GM12878 (cell line): ENCODE measurements at regions not wholly inside any gene's neighbourhood (a gene's known extent, or its start where the extent isn't known, plus 50 kb on each side); places are given as distances from the start of the nearest gene placed in this dataset.

Source experiments
- ATAC-seq: fragments of 200-7000 bp; cut with Tn5 transposase; 3 replicates; pipeline ENCODE4 v1.9.1; 2020; ENCODE audit warnings: mild to moderate bottlenecking, moderate library complexity
- BruUV-seq: library from RNA; stranded (reverse); fragments of 400-500 nt; replicated peaks from 2 replicates; lab custom pipeline; 2021; lab: Mats Ljungman, UMichigan
- CTCF ChIA-PET: fragments of 300-600 bp; sonication (Branson Sonifier 250); formaldehyde crosslinking; extraction: SDS; loops from one replicate; lab custom pipeline; 2021; ENCODE audit warnings: inconsistent platforms; lab: Yijun Ruan, JAX
- POLR2A ChIA-PET: fragments of 350-600 bp; formaldehyde crosslinking; extraction: SDS; loops from one replicate; lab custom pipeline; 2021; ENCODE audit warnings: inconsistent platforms; lab: Charles Lee
- RAD21 ChIA-PET: fragments of 300-600 bp; sonication (Branson Sonifier 250); formaldehyde crosslinking; loops from one replicate; lab custom pipeline; 2023; ENCODE audit warnings: antibody characterized with exemption; ENCODE audit not compliant: unreplicated experiment; lab: Charles Lee
- SMC1A ChIA-PET: fragments of 300-600 bp; sonication (Branson Sonifier 250); formaldehyde crosslinking; loops from one replicate; lab custom pipeline; 2023; ENCODE audit not compliant: unreplicated experiment, uncharacterized antibody; lab: Charles Lee
- DNase-seq: peaks from one replicate; pipeline ENCODE4 v3.0.0-alpha.2; 2011; ENCODE audit warnings: low read depth, low spot score
- FAIRE-seq: peaks from 3 replicates; lab custom pipeline; 2011; peaks lifted over from hg19 to GRCh38; lab: Jason Lieb, UNC
- H2AFZ ChIP-seq: 2 replicates; pipeline ENCODE4 v1.6.0; 2011; ENCODE audit warnings: low read depth, low read length, control low read depth; ENCODE audit not compliant: control insufficient read depth
- H3K27ac ChIP-seq: 2 replicates; pipeline ENCODE4 v1.5.1; 2011; ENCODE audit warnings: control low read depth; ENCODE audit not compliant: control insufficient read depth, insufficient read depth
- H3K27me3 ChIP-seq, 2 experiments: replicated peaks in 1 of 2; 2 replicates each; pipeline versions ENCODE4 v1.6.0 to v1.6.1; 2011; ENCODE audit warnings: low read length in 1 of 2; ENCODE audit not compliant: control insufficient read depth in 2 of 2, insufficient read depth in 2 of 2
- H3K36me3 ChIP-seq, 2 experiments: 2 replicates each; pipeline ENCODE4 v1.5.1; 2011; ENCODE audit warnings: low read length in 1 of 2; ENCODE audit not compliant: control insufficient read depth in 2 of 2, insufficient read depth in 2 of 2
- H3K4me1 ChIP-seq: 2 replicates; pipeline ENCODE4 v1.6.1; 2011; ENCODE audit warnings: mild to moderate bottlenecking, low read length, moderate library complexity, mixed read lengths; ENCODE audit not compliant: control insufficient read depth, insufficient read depth
- H3K4me2 ChIP-seq: 2 replicates; pipeline ENCODE4 v1.6.0; 2011; ENCODE audit warnings: control low read depth; ENCODE audit not compliant: control insufficient read depth, insufficient read depth
- H3K4me3 ChIP-seq: fragments of 200-600 bp; sonication (generic); 2 replicates; pipeline ENCODE4 v1.5.1; 2016
- H3K79me2 ChIP-seq: 2 replicates; pipeline ENCODE4 v1.6.0; 2011; ENCODE audit warnings: low read length; ENCODE audit not compliant: control insufficient read depth, insufficient read depth
- H3K9ac ChIP-seq: 2 replicates; pipeline ENCODE4 v1.8.0; 2011; ENCODE audit warnings: low read length, control low read depth, mixed read lengths; ENCODE audit not compliant: control insufficient read depth, insufficient read depth
- H3K9me3 ChIP-seq: replicated peaks from 3 replicates; pipeline ENCODE4 v1.5.1; 2011; ENCODE audit warnings: mild to moderate bottlenecking, low read length; ENCODE audit not compliant: control insufficient read depth, insufficient read depth
- H4K20me1 ChIP-seq: 2 replicates; pipeline ENCODE4 v1.6.0; 2011; ENCODE audit not compliant: control insufficient read depth, insufficient read depth
- CREB1 ChIP-seq: IDR thresholded peaks from 2 replicates; pipeline ENCODE4 v1.6.1; 2012; ENCODE audit warnings: low read depth, mild to moderate bottlenecking, inconsistent platforms
- JUND ChIP-seq: IDR thresholded peaks from 2 replicates; pipeline ENCODE4 v1.6.1; 2012; ENCODE audit warnings: low read depth, mild to moderate bottlenecking, low read length, improper control_type of control experiment, moderate library complexity
- NR2C1 ChIP-seq: fragments of 450-650 bp; IDR thresholded peaks from 2 replicates; pipeline ENCODE4 v1.6.1; 2017; ENCODE audit warnings: antibody characterized with exemption, mild to moderate bottlenecking, moderate library complexity
- RAD21 ChIP-seq: IDR thresholded peaks from 2 replicates; pipeline ENCODE4 v1.6.1; 2011; ENCODE audit warnings: mild to moderate bottlenecking, low read depth, low read length, moderate library complexity; ENCODE audit not compliant: insufficient read depth
- RFX5 ChIP-seq: IDR thresholded peaks from 2 replicates; pipeline ENCODE4 v1.6.1; 2011; ENCODE audit warnings: low read depth, low read length, improper control_type of control experiment
- SRF ChIP-seq, 2 experiments: IDR thresholded peaks; 2 replicates each; pipeline ENCODE4 v1.6.1; 2011; ENCODE audit warnings: low read depth in 2 of 2, low read length in 2 of 2, mild to moderate bottlenecking in 1 of 2, moderate library complexity in 1 of 2
- STAT3 ChIP-seq: IDR thresholded peaks from 2 replicates; pipeline ENCODE4 v1.6.1; 2011; ENCODE audit warnings: low read depth, low read length, improper control_type of control experiment
- WGBS: methylation state at CpG from one replicate; pipeline ENCODE4 v1.1.6; 2016; ENCODE audit warnings: low lambda C conversion rate; ENCODE audit not compliant: insufficient replicate concordance, insufficient coverage; ENCODE audit errors: missing lambda C conversion rate; 5-methylcytosine and 5-hydroxymethylcytosine counted together
- in situ Hi-C: fragments of 300-500 bp; cut with MboI; formaldehyde crosslinking; loops from 9 replicates; pipeline ENCODE4 v1.14.3; 2018; ENCODE audit warnings: mixed read lengths
- intact Hi-C: fragments of 100-400 bp; cut with micrococcal nuclease; formaldehyde crosslinking; loops from one replicate; pipeline ENCODE4 v1.14.2; 2022; ENCODE audit not compliant: unreplicated experiment
- TF ChIP-seq, protein P1 (sequence below): IDR thresholded peaks from 2 replicates; pipeline ENCODE4 v1.6.1; 2012; ENCODE audit warnings: low read length, inconsistent platforms
- TF ChIP-seq, protein P2 (sequence below): fragments of 450-650 bp; IDR thresholded peaks from 2 replicates; pipeline ENCODE4 v1.6.1; 2014; ENCODE audit warnings: mild to moderate bottlenecking
- TF ChIP-seq, protein P3 (sequence below): fragments of 450-650 bp; IDR thresholded peaks from 2 replicates; pipeline ENCODE4 v1.6.1; 2017; ENCODE audit warnings: mild to moderate bottlenecking
- TF ChIP-seq, protein P4 (sequence below): fragments of 450-650 bp; formaldehyde crosslinking; IDR thresholded peaks from 2 replicates; pipeline ENCODE4 v1.5.0; 2022; ENCODE audit warnings: mild to moderate bottlenecking, missing genetic modification characterization

DNA sequence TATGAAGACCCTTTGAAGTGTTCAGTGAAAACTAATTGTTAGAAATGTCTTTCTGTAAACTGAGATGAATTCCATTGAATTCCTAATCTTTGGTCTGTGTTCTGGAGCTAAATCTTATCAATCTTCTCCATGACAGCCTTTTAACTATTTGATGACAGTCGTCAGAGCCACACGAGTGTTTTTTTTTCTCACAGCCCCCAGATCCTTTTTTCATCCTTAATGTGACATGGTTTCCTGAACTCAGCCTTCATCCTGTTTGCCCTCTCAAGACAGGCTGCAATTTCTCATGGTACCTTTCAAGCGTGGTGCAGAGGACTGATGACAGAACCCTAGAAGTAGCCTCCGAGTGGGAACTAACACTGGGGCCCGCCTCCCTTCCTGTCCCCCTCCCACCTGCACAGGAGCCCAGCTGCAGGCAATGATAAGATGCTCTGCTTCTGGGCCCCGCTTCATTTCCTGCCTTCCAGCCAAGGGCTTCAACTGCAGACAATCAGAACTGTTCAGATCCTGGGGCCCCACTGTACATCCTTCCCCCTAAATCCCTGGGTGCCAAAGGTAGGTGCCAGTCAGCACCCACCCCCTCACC is 114.6 kb upstream of the VAV3 start (continued):
- no peak for TF ChIP-seq SRF (IDR thresholded peaks at IDR 0.05; ENCODE audit: low read depth in 2 of 2, low read length in 2 of 2)
- TF ChIP-seq NR2C1: no peak

DNA sequence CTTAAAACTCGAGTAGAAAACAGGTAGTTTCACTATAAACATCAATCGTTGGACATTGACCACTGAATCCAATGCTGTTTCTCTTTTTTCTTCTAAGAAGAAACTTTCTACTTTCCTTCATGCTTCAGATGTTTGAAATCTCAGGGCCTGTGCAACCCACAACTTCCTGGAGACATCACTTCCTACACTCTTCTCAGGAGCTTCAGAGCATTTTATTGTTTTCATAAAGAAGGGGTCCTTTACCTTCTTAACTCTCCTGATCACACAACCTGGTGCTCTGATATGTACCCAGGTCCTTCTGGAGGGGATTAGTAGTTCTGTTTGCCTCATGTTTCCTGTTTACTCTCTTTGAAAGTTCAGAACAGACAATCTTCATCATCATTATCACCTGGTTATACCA is 113.0 kb upstream of the VAV3 start:
- Histone ChIP-seq H3K9ac (no peak overlapping the region), H3K9me3 (no peaks in the 10 kb centered on the region), H3K4me3 (no peak overlapping the region), H3K4me2 (no peak overlapping the region), H3K36me3 (no peaks in the 10 kb centered on the region), H3K27ac (no peak overlapping the region), H3K79me2 (no peaks in the 10 kb centered on the region), H3K4me1 (no peaks in the 10 kb centered on the region), H4K20me1 (no peaks in the 10 kb centered on the region), H2AFZ (no peak overlapping the region), H3K27me3 (no peaks in the 10 kb centered on the region)
- BruUV-seq: no TSS peak
- DNase-seq (no peak), ATAC-seq (peak; percentile 16; the same call in 2 of the 3 replicates), FAIRE-seq (no peak)
- ChIA-PET POLR2A (interaction anchor here (0.6 kb wide), 1 partner anchor 123 kb away, joined by 3 read pairs; no protein-coding TSS in a partner anchor), RAD21 (interaction anchor here (1.0 kb wide), 1 partner anchor 167 kb away, joined by 3 read pairs; no protein-coding TSS in a partner anchor), SMC1A (no interaction called here), CTCF (no interaction called here)
- intact Hi-C loops: no loop called here
- WGBS: 0% methylated on average over 2 of the region's 2 CpGs
- in situ Hi-C loops: no loop called here
- TF ChIP-seq STAT3: no peak
- TF ChIP-seq, protein P1, sequence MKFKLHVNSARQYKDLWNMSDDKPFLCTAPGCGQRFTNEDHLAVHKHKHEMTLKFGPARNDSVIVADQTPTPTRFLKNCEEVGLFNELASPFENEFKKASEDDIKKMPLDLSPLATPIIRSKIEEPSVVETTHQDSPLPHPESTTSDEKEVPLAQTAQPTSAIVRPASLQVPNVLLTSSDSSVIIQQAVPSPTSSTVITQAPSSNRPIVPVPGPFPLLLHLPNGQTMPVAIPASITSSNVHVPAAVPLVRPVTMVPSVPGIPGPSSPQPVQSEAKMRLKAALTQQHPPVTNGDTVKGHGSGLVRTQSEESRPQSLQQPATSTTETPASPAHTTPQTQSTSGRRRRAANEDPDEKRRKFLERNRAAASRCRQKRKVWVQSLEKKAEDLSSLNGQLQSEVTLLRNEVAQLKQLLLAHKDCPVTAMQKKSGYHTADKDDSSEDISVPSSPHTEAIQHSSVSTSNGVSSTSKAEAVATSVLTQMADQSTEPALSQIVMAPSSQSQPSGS: no peak
- TF ChIP-seq RAD21: no peak
- TF ChIP-seq, protein P2, sequence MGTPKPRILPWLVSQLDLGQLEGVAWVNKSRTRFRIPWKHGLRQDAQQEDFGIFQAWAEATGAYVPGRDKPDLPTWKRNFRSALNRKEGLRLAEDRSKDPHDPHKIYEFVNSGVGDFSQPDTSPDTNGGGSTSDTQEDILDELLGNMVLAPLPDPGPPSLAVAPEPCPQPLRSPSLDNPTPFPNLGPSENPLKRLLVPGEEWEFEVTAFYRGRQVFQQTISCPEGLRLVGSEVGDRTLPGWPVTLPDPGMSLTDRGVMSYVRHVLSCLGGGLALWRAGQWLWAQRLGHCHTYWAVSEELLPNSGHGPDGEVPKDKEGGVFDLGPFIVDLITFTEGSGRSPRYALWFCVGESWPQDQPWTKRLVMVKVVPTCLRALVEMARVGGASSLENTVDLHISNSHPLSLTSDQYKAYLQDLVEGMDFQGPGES: no peak
- no peak for TF ChIP-seq RFX5
- TF ChIP-seq JUND: no peak
- TF ChIP-seq CREB1: no peak
- TF ChIP-seq, protein P3, sequence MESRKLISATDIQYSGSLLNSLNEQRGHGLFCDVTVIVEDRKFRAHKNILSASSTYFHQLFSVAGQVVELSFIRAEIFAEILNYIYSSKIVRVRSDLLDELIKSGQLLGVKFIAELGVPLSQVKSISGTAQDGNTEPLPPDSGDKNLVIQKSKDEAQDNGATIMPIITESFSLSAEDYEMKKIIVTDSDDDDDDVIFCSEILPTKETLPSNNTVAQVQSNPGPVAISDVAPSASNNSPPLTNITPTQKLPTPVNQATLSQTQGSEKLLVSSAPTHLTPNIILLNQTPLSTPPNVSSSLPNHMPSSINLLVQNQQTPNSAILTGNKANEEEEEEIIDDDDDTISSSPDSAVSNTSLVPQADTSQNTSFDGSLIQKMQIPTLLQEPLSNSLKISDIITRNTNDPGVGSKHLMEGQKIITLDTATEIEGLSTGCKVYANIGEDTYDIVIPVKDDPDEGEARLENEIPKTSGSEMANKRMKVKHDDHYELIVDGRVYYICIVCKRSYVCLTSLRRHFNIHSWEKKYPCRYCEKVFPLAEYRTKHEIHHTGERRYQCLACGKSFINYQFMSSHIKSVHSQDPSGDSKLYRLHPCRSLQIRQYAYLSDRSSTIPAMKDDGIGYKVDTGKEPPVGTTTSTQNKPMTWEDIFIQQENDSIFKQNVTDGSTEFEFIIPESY: no peak
- TF ChIP-seq, protein P4, sequence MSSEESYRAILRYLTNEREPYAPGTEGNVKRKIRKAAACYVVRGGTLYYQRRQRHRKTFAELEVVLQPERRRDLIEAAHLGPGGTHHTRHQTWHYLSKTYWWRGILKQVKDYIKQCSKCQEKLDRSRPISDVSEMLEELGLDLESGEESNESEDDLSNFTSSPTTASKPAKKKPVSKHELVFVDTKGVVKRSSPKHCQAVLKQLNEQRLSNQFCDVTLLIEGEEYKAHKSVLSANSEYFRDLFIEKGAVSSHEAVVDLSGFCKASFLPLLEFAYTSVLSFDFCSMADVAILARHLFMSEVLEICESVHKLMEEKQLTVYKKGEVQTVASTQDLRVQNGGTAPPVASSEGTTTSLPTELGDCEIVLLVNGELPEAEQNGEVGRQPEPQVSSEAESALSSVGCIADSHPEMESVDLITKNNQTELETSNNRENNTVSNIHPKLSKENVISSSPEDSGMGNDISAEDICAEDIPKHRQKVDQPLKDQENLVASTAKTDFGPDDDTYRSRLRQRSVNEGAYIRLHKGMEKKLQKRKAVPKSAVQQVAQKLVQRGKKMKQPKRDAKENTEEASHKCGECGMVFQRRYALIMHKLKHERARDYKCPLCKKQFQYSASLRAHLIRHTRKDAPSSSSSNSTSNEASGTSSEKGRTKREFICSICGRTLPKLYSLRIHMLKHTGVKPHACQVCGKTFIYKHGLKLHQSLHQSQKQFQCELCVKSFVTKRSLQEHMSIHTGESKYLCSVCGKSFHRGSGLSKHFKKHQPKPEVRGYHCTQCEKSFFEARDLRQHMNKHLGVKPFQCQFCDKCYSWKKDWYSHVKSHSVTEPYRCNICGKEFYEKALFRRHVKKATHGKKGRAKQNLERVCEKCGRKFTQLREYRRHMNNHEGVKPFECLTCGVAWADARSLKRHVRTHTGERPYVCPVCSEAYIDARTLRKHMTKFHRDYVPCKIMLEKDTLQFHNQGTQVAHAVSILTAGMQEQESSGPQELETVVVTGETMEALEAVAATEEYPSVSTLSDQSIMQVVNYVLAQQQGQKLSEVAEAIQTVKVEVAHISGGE: no peak
